Eye (tissue), 1 donor: ENCODE measurements at regions not wholly inside any gene's neighbourhood (a gene's known extent, or its start where the extent isn't known, plus 50 kb on each side); places are given as distances from the start of the nearest gene placed in this dataset.
"Not testable (repeated sequence)": the region's sequence is repeated elsewhere in the genome, so short reads cannot be mapped to it uniquely, and the experiment has no call there.

ENCODE experiments used
- DNase-seq: peaks from one replicate; pipeline ENCODE4 v3.0.0-alpha.2; 2015

DNA sequence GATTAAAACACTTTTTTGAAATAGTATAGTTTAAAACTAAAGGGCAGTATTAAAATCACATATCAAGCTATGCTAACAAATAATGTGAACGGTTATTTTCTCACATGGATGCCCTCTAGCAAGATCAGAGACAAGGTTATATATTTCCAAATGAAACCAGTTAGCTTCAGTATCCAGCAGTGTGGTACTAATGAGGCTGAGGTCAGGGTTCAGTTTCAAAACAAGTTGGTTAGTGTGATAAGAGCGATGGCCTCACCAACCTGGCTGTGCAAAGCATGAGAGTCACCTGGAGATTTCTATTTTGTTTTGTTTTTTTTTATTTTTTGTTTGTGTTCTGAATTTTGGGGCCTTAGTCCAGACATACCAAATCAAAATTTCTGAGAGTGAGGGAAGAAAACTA lies 352.2 kb upstream of the KITLG start:
- no peak for DNase-seq

DNA sequence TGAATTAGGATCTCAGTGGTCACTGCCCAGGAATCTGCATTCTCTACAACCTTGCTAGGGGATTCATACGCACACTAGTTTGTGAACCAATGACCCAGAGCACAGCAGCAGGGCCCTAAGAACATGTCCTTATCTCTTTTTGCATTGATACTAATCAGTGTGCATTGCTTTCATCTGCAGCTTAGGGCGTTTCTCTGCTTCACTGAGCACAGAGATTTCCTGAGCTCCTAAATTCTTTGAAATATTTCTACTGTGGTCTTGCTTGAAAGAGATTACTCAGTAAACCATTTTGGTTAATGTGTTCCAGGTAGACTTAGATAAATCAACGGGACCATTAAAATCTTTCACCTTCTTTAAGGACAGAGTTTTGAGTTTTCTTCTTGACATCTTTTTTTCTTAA lies 351.3 kb upstream of the KITLG start:
- no peak for DNase-seq

DNA sequence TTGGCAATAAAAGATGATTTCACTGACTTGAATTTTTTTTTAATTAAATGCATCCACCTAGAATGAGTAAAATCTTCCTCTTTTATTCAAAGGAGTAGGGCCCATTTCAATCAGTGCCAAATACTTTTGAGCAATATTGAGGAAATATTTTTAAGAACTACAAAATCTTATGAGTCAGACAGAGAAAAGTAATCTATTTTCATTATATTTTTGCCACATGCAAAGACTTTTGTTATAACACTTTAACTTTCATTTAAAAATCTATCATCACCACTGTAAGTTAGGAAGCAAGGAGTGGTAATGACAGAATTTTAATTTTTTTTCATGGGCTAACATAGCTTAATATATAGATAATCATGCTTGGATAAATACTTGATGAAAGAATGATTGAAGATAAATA lies 345.2 kb upstream of the KITLG start:
- no peak for DNase-seq

- DNase-seq, result no peak
Measured at GRCh38 chr12:88924162-88924561, 343.9 kb upstream of the KITLG start.

DNA sequence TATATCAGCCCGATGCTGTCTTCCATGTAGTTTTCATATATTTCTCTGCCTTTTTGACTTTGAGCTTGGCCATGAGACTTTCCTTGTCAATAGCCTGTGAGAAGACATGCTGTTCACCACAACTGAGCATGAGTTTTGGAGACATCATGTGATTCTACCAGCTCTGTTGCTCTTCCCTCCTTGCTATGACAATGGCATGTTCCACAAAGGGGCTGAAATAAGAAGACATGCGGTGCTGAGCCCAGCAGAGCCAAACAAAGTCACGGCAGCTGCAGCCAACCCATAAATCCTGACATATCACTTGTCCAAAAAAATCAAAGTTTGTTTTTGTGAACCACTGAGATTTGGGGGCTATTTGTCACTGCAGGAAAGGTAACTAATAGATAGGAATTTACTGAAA lies 343.4 kb upstream of the KITLG start:
- no peak for DNase-seq

- no peak for DNase-seq
Measured at GRCh38 chr12:88922816-88923215, 342.5 kb upstream of the KITLG start.

GRCh38 chr12:88921890-88922532 lies 341.7 kb upstream of the KITLG start:
- DNase-seq, result no peak

DNA sequence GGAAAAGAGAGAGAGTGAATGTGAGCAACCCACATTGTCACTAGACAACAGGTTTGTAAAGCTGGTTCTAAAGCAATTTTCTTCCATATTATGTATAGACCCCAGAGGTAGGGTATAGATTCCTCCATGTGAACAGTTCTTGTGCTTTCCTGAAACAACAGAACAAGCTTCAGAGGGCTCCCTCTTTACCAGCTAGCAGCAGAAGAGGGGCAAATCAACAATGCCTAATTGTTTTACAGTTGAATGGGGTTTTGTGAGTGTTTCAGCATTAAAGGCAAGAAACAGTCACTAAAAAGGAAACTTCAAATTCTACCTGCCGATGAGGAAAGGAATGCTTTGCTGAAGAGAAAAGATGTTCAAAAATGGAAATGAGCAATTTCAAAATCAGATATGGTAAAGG lies 341.2 kb upstream of the KITLG start:
- DNase-seq, result no peak

- DNase-seq, result peak; percentile 75
Measured at GRCh38 chr12:88918161-88918560, 337.9 kb upstream of the KITLG start.

DNA sequence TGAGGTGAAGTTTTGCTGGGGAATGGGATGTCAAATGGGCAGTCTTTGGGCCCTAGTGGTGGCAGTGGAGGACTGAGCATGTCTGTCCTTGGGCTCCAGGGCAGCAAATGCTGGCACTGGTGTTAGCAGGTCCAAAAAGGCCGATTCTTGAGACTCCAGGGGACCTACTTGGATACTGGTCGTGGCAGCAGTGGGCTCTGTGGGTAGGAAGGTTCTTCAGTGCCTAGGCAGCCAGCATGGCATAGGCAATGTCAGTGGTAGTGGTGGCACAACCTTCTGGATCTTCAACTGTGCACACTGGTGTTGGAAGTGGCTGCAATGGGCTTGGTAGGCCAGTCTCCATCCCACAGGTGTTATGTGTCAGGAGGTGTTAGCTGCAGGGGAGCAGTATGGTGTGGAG lies 334.7 kb upstream of the KITLG start:
- no peak for DNase-seq

DNA sequence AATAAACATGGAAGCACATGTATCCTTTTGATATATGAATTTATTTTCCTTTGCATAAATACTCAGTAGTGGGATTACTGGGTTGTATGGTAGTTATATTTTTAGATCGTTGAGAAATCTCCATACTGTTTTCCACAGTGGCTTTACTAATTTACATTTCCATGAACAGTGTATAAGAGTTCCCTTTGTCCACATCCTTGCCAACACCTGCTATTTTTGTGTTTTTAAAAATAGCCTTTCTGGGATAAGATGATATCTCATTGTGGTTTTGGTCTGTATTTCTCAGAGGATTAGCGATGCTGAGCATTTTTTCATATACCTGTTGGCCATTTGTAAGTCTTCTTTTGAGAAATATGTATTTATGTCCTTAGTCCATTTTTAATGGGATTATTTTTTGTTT lies 329.2 kb upstream of the KITLG start:
- no peak for DNase-seq

DNA sequence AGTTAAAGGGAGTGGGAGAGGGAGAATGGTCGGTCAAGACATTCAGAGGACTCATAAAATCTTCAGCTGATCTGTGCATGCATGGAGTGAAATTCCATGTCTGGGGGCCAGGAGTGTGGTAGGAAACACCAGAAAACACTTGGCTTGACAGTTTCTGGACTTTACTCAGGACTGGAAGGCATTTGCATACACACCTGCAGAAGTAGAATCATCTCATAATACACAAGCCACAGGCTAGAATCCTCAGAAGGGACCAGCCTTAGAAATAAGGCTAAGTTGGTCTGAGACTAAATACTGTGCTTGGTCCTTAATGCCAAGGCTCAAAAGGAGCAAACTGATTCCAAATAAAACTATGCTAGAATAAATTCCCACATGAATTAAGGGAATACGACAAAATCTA lies 328.1 kb upstream of the KITLG start:
- DNase-seq, result no peak

DNA sequence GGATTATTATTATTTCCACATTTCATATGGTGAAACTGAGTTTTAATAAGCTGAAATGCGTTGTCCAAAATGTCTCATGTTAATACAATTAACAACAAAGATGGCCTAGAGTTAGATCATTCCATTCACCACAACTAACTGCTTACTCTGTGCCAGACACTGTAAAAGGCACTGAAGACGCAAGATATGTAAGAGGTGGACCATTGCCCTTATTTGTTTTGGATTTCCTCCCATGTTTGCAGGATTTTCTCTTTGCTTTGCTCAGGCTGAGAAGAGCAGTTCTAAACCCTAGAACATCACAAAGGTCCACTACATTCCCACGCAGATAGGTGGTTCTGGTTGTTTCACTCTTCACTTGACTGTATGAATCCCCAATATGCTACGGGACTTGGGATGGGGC lies 324.4 kb upstream of the KITLG start:
- no peak for DNase-seq

- no peak for DNase-seq
Measured at GRCh38 chr12:88903333-88903732, 323.1 kb upstream of the KITLG start.

DNA sequence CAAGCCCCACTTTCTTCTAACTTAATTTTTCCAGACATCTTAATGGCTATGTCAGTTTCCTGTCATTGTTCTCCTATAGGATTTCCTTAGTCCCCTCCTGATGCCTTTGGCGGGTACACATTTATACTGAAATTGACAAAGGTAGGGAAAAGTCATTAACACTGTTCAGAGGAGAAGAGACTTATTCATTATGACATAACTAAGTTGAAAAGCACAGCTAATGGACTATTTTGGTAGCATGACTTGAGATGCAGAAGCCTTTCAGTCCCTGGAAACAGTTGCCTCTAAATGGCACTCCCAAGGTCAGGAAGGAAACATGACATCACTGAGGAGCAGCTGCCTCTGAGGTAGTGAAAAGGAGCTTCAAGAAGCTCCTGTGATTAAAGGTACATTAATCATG lies 317.5 kb upstream of the KITLG start:
- DNase-seq, result peak; percentile 70

GRCh38 chr12:88896958-88897357 lies 316.7 kb upstream of the KITLG start:
- no peak for DNase-seq

GRCh38 chr12:88895634-88896033 lies 315.4 kb upstream of the KITLG start:
- no peak for DNase-seq

- DNase-seq, result no peak
Measured at GRCh38 chr12:88893801-88894200, 313.5 kb upstream of the KITLG start.

DNA sequence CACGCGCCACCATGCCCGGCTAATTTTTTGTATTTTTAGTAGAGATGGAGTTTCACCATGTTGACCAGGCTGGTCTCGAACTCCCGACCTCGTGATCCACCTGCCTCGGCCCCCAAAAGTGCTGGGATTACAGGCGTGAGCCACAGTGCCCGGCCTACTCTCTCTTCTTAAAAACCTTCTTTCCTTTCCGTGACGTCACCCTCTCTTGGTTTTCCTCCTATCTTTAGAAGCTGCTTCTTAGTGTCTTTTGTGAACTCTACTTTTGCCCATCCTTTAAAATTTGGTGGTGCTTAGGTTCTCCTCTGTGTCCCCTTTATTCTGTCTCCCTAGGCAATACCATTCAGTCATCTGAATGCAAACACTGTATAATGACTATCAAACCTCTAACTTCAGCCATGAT lies 311.2 kb upstream of the KITLG start:
- not testable (repeated sequence) for DNase-seq

GRCh38 chr12:88889326-88890110 lies 309.2 kb upstream of the KITLG start:
- DNase-seq, result peak; percentile 20

- no peak for DNase-seq
Measured at GRCh38 chr12:88884600-88884999, 304.3 kb upstream of the KITLG start.

DNA sequence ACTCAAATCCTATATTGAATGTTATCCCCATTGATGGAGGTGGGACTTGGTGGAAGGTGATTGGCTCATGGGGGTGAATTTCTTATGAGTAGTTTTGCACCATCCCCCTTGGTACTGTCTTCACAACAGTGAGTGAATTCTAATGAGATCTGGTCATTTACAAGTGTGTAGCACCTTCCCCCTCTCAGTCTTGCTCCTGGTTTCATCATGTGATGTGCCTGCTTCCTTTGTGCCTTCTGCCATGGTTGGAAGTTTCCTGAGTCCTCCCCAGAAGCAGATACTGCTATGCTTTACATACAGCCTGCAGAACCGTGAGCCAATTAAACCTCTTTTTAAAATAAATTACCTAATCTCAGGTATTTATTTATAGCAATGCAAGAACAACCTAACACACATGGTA lies 302.4 kb upstream of the KITLG start:
- DNase-seq, result no peak

DNA sequence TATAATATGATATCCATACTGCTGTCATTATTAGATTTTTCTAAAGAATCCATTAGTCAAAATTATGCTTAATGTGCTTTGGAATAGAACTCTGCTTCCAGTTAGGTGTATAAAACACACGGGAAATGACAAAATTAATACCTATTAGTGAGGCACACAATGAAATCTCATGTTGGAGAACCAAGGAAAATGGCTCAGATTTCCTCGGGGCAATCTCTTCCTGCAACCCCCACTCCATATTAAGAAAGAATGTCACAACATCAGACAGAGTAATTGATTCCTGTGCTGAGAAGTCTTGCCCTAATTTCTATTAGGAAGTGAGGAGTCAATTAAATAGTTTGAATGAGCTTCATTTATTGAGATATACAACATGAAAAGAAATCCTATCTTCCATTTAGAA lies 299.8 kb upstream of the KITLG start:
- no peak for DNase-seq

- no peak for DNase-seq
Measured at GRCh38 chr12:88878295-88878694, 298.0 kb upstream of the KITLG start.

DNA sequence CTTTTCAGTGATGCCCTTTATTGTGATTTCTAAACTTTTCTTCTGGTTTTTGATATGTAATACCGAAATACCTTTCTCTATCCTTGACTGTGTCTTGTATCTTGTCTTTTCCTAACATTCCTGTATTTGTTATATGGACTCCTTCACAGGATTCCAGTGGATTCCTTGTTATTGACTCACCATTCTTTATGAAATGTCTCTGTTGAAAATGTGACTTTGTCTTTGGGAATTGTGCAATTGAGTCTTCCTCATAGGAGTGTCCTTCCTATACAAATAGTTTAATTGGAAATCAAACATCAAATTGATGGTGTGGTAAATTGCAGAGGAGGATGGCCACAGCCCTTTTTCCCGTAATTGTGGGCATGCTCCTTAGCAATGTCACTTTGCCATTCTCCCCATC lies 296.6 kb upstream of the KITLG start:
- DNase-seq, result no peak
